ENCODE measurements at regions not wholly inside any gene's neighbourhood (a gene's known extent, or its start where the extent isn't known, plus 50 kb on each side); places are given as distances from the start of the nearest gene placed in this dataset.

DNA sequence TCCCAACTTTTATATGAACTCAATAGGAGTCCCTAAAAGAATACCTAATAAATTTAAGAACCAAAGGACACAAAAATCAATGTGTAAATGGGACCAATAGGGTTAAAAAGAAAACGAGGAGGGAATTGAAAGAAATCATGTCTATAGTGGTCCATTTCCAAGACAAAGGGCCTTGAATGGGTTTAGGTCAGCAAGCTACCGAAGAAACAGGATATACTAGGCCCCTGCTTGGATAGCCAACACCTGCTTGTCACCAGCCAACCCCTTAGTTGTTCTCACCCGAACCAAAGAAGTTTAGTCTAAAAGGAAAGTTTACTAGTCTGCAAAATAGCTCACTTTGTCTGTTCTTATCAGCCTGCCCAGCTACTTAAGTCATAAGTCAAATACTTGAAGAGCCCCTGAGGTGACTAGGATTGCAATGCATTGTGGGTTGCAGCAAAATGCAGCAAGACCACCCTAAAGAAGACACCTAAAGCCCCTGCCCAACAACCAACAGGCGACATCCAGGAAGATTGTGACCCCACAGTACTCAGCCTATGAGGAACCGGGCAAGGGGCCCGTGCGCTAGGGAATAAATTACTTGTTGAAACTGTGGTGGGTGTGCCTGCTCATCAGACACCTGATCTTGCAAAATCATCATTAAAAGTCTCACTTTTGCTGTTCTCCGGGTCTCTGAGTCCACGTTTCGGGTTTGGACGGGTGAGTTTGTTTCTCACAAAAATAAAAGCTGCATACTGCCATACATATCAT, 183.9 kb upstream of the PPP1R26 start:
- Histone ChIP-seq H3K9me3 (ENCODE audit: control insufficient read depth, low read depth, low read length) (no peaks in the 10 kb centered on the region), H3K27ac (ENCODE audit: control insufficient read depth, insufficient read depth, low read length) (no peak overlapping the region), H3K9ac (ENCODE audit: control insufficient read depth, extremely low read depth, insufficient read depth, low read length) (no peak overlapping the region), H3K36me3 (ENCODE audit: control insufficient read depth in 2 of 2, extremely low read depth in 1 of 2, insufficient read depth in 2 of 2, low read length in 2 of 2) (no peaks in the 10 kb centered on the region), H3K4me3 (ENCODE audit: control insufficient read depth in 2 of 3, extremely low read depth in 1 of 3, insufficient read depth in 2 of 3, low read depth in 1 of 3, low read length in 3 of 3) (no peak overlapping the region), H4K20me1 (ENCODE audit: control insufficient read depth, extremely low read depth, insufficient read depth, low read length) (no peaks in the 10 kb centered on the region), H3K79me2 (ENCODE audit: control insufficient read depth, insufficient read depth, low read length) (no peaks in the 10 kb centered on the region), H3K4me2 (ENCODE audit: control insufficient read depth, extremely low read depth, insufficient read depth, low read depth, low read length) (no peak overlapping the region), H3K9me1 (ENCODE audit: control insufficient read depth, extremely low read depth, insufficient read depth, low read length) (no peaks in the 10 kb centered on the region), H3K4me1 (ENCODE audit: control insufficient read depth, extremely low read depth, insufficient read depth, low read length) (no peaks in the 10 kb centered on the region), H2AFZ (ENCODE audit: control insufficient read depth, low read length) (no peak overlapping the region), H3K27me3 (ENCODE audit: control insufficient read depth, extremely low read depth, insufficient read depth, low read length) (peaks cover 12% of the 10 kb centered on the region)
- dilution Hi-C loops (cut with MboI; ENCODE audit: extremely low pct_ligation_motif_present, low sequenced_read_pairs), result no loop called here
- TF ChIP-seq, protein P1, sequence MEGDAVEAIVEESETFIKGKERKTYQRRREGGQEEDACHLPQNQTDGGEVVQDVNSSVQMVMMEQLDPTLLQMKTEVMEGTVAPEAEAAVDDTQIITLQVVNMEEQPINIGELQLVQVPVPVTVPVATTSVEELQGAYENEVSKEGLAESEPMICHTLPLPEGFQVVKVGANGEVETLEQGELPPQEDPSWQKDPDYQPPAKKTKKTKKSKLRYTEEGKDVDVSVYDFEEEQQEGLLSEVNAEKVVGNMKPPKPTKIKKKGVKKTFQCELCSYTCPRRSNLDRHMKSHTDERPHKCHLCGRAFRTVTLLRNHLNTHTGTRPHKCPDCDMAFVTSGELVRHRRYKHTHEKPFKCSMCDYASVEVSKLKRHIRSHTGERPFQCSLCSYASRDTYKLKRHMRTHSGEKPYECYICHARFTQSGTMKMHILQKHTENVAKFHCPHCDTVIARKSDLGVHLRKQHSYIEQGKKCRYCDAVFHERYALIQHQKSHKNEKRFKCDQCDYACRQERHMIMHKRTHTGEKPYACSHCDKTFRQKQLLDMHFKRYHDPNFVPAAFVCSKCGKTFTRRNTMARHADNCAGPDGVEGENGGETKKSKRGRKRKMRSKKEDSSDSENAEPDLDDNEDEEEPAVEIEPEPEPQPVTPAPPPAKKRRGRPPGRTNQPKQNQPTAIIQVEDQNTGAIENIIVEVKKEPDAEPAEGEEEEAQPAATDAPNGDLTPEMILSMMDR (optimal IDR thresholded peaks at IDR 0.05 in 1 of 3, IDR thresholded peaks at IDR 0.05 in 1 of 3, conservative IDR thresholded peaks at IDR 0.05 in 1 of 3; ENCODE audit: extremely low read depth in 1 of 3, insufficient read depth in 2 of 3, low read length in 3 of 3), result no peak
- TF ChIP-seq EZH2 (IDR thresholded peaks at IDR 0.05; ENCODE audit: low read length), result no peak
- FAIRE-seq (no peak), DNase-seq (ENCODE audit: low read depth, low spot score) (no peak)

DNA sequence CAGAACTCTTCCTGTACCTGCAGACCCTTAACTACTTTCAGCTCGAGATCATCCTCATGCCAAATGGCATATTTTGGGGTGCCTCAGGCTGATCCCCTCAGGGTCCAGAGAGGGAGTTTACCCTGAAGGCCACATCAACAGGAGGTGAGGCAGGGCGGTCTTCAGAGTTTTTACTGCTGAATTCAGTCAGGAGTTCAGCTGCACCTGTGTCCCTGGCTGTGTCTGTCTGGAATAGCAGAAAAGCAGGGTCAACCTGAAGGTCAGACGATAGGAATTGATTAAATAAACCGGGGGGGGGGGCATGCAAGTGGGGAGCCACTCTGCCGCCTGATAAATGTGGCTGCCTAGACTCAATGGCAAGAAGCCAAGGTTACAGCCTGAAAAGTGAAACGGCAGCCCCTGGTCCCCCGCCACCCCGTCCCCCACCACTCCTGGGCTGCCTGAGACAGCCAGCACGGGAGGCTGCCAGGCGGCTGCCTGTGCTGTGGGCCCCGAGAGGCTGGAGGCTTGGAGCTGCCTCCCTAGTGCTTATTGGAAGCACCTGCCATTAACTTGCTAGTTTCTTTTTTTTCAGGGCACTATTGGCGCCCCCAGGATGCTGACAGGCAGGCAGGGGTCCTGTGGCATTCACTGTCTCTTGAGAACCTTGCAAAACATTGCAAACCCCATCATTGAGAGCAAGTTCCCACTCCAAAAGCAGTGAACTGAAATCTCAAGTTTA, 182.7 kb upstream of the PPP1R26 start:
- DNase-seq (ENCODE audit: low read depth, low spot score) (no peak), FAIRE-seq (no peak)
- dilution Hi-C loops (cut with MboI; ENCODE audit: extremely low pct_ligation_motif_present, low sequenced_read_pairs), result no loop called here
- Histone ChIP-seq H3K27ac (ENCODE audit: control insufficient read depth, insufficient read depth, low read length) (no peak overlapping the region), H3K79me2 (ENCODE audit: control insufficient read depth, insufficient read depth, low read length) (no peaks in the 10 kb centered on the region), H3K9me3 (ENCODE audit: control insufficient read depth, low read depth, low read length) (no peaks in the 10 kb centered on the region), H3K9me1 (ENCODE audit: control insufficient read depth, extremely low read depth, insufficient read depth, low read length) (no peaks in the 10 kb centered on the region), H3K4me3 (ENCODE audit: control insufficient read depth in 2 of 3, extremely low read depth in 1 of 3, insufficient read depth in 2 of 3, low read depth in 1 of 3, low read length in 3 of 3) (no peak overlapping the region), H3K4me2 (ENCODE audit: control insufficient read depth, extremely low read depth, insufficient read depth, low read depth, low read length) (no peak overlapping the region), H3K4me1 (ENCODE audit: control insufficient read depth, extremely low read depth, insufficient read depth, low read length) (no peaks in the 10 kb centered on the region), H3K36me3 (ENCODE audit: control insufficient read depth in 2 of 2, extremely low read depth in 1 of 2, insufficient read depth in 2 of 2, low read length in 2 of 2) (no peaks in the 10 kb centered on the region), H2AFZ (ENCODE audit: control insufficient read depth, low read length) (no peak overlapping the region), H3K27me3 (ENCODE audit: control insufficient read depth, extremely low read depth, insufficient read depth, low read length) (peaks cover 23% of the 10 kb centered on the region), H3K9ac (ENCODE audit: control insufficient read depth, extremely low read depth, insufficient read depth, low read length) (no peak overlapping the region), H4K20me1 (ENCODE audit: control insufficient read depth, extremely low read depth, insufficient read depth, low read length) (no peaks in the 10 kb centered on the region)
- TF ChIP-seq, protein P1 (optimal IDR thresholded peaks at IDR 0.05 in 1 of 3, IDR thresholded peaks at IDR 0.05 in 1 of 3, conservative IDR thresholded peaks at IDR 0.05 in 1 of 3; ENCODE audit: extremely low read depth in 1 of 3, insufficient read depth in 2 of 3, low read length in 3 of 3), result no peak

Data from keratinocyte (primary cell).